ENCODE measurements at regions not wholly inside any gene's neighbourhood (a gene's known extent, or its start where the extent isn't known, plus 50 kb on each side); places are given as distances from the start of the nearest gene placed in this dataset.
A peak's percentile ranks its signal among the peaks of the same experiment; 100 is the strongest.

DNA sequence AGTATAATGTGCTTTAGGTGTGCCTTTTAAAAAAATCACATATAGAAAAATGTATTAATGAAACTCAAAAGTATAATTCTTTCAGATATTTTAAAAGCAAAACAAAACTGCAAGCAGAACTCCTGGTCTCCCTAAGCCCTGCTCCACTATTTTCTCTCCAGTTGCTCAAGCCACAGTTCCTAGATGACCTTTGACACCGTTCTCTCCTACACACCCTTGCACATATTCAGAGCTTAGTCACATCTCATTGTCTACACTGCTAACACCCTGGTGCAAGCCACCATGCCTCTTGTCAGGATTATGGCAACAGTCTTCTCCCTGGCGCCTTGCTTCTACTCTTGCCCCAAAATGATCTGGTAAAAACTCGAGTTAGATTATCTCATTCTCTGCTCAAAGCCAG, 50.2 kb upstream of the ROR1 start:
- no peak overlapping the region for H2BK120ac ChIP-seq (ENCODE audit: low read depth, low read length)
- DNase-seq, result peak; percentile 30
- no peak overlapping the region for H3K9ac ChIP-seq (ENCODE audit: low read length)

More for the DNA sequence above, 50.2 kb upstream of the ROR1 start:
- Histone ChIP-seq H3K23ac (ENCODE audit: low read length in 2 of 2) (no peak overlapping the region), H3K4me1 (ENCODE audit: control insufficient read depth, insufficient read depth, low read depth, low read length) (peaks cover 4% of the 10 kb centered on the region), H3K14ac (ENCODE audit: low read length in 2 of 2) (no peak overlapping the region), H3K27me3 (ENCODE audit: control insufficient read depth in 1 of 2, insufficient read depth in 1 of 2, low read length in 2 of 2) (no peaks in the 10 kb centered on the region), H2BK5ac (ENCODE audit: low read depth, low read length, poor library complexity, severe bottlenecking) (no peak overlapping the region), H2BK12ac (ENCODE audit: low read length in 2 of 2) (no peak overlapping the region), H4K8ac (ENCODE audit: low read length) (no peak overlapping the region), H3K4me2 (ENCODE audit: low read length, poor library complexity, severe bottlenecking) (no peak overlapping the region), H3K27ac (ENCODE audit: low read length, poor library complexity, severe bottlenecking) (no peak overlapping the region), H3K79me1 (replicated peaks; ENCODE audit: low read length, poor library complexity, severe bottlenecking) (no peaks in the 10 kb centered on the region), H3K4ac (ENCODE audit: low read depth in 1 of 2, low read length in 2 of 2) (no peak overlapping the region), H2AK5ac (ENCODE audit: low read length, severe bottlenecking) (no peak overlapping the region), H3K18ac (ENCODE audit: low read depth in 1 of 2, low read length in 2 of 2) (no peak overlapping the region), H4K91ac (ENCODE audit: low read length) (no peak overlapping the region), H2BK15ac (ENCODE audit: low read depth, poor library complexity, severe bottlenecking) (no peak overlapping the region), H3K36me3 (ENCODE audit: control insufficient read depth in 1 of 2, insufficient read depth in 2 of 2, low read depth in 1 of 2, low read length in 2 of 2) (no peaks in the 10 kb centered on the region), H3K4me3 (ENCODE audit: insufficient read depth in 1 of 2, low read depth in 1 of 2, low read length in 2 of 2) (no peak overlapping the region), H3K9me3 (ENCODE audit: control insufficient read depth, low read length) (no peaks in the 10 kb centered on the region), H2AFZ (ENCODE audit: low read depth, low read length) (no peak overlapping the region)
- WGBS, result 83% methylated on average over 3 of the region's 3 CpGs
